Endothelial cell of umbilical vein (primary cell): ENCODE measurements at regions not wholly inside any gene's neighbourhood (a gene's known extent, or its start where the extent isn't known, plus 50 kb on each side); places are given as distances from the start of the nearest gene placed in this dataset.

Experiments used
- BruUV-seq: library from RNA; stranded (reverse); fragments of 400-500 nt; replicated peaks from 2 replicates; lab custom pipeline; 2021; lab: Mats Ljungman, UMichigan
- CTCF ChIA-PET: fragments of 300-600, 350-600 bp; sonication (Branson Sonifier 250); formaldehyde crosslinking; loops from one replicate; lab custom pipeline; 2021; ENCODE audit warnings: antibody characterized with exemption, inconsistent platforms; lab: Charles Lee
- POLR2A ChIA-PET: fragments of 300-600, 350-600 bp; sonication (Branson Sonifier 250); formaldehyde crosslinking; loops from one replicate; lab custom pipeline; 2021; ENCODE audit warnings: antibody characterized with exemption, inconsistent platforms; lab: Charles Lee
- DNase-seq: peaks from one replicate; pipeline ENCODE4 v3.0.0-alpha.2; 2011; ENCODE audit warnings: low read depth, low spot score
- FAIRE-seq: peaks from 2 replicates; lab custom pipeline; 2011; peaks lifted over from hg19 to GRCh38; lab: Jason Lieb, UNC
- H2AFZ ChIP-seq: 2 replicates; pipeline ENCODE4 v1.6.0; 2012; ENCODE audit warnings: low read depth, low read length, control low read depth, inconsistent platforms
- H3K27ac ChIP-seq: 2 replicates; pipeline ENCODE4 v1.5.1; 2011; ENCODE audit warnings: low read depth, mild to moderate bottlenecking, control low read depth, low read length, moderate library complexity; ENCODE audit not compliant: insufficient read depth
- H3K27me3 ChIP-seq, 2 experiments: 2 replicates each; pipeline versions ENCODE4 v1.6.0 to v1.6.1; 2011; ENCODE audit warnings: low read length in 2 of 2, mixed read lengths in 1 of 2; ENCODE audit not compliant: control insufficient read depth in 2 of 2, insufficient read depth in 2 of 2
- H3K36me3 ChIP-seq, 2 experiments: 2 replicates in 1 of 2; 3 replicates in 1 of 2; pipeline ENCODE4 v1.5.1; 2011; ENCODE audit warnings: low read length in 2 of 2, mild to moderate bottlenecking in 1 of 2, moderate library complexity in 1 of 2; ENCODE audit not compliant: control insufficient read depth in 2 of 2, insufficient read depth in 2 of 2; ENCODE audit errors: extremely low read depth in 1 of 2
- H3K4me1 ChIP-seq: 3 replicates; pipeline ENCODE4 v1.5.1; 2011; ENCODE audit warnings: mild to moderate bottlenecking, low read length; ENCODE audit not compliant: control insufficient read depth, insufficient read depth; ENCODE audit errors: extremely low read depth
- H3K4me2 ChIP-seq: 2 replicates; pipeline ENCODE4 v1.6.1; 2011; ENCODE audit warnings: low read length, control low read depth, mixed read lengths; ENCODE audit not compliant: insufficient read depth
- H3K4me3 ChIP-seq, 3 experiments: fragments of 200-600 bp in 1 of 3; sonication (generic), shearing (Covaris generic) in 1 of 3; replicated peaks in 1 of 3; 2 replicates each; pipeline ENCODE4 v1.5.1; 2011 to 2016; ENCODE audit warnings: control low read depth in 3 of 3, low read length in 3 of 3, mild to moderate bottlenecking in 2 of 3, inconsistent platforms in 1 of 3, low read depth in 1 of 3, moderate library complexity in 1 of 3; ENCODE audit not compliant: insufficient read depth in 1 of 3
- H3K79me2 ChIP-seq: 2 replicates; pipeline ENCODE4 v1.6.0; 2012; ENCODE audit warnings: low read length, inconsistent platforms; ENCODE audit not compliant: control insufficient read depth, insufficient read depth
- H3K9ac ChIP-seq: replicated peaks from 2 replicates; pipeline ENCODE3; 2011; ENCODE audit warnings: low read length, control low read depth; ENCODE audit not compliant: insufficient read depth; ENCODE audit errors: extremely low read depth
- H3K9me1 ChIP-seq: replicated peaks from 3 replicates; pipeline ENCODE4 v1.6.0; 2011; ENCODE audit warnings: mild to moderate bottlenecking, low read length; ENCODE audit not compliant: control insufficient read depth, insufficient read depth; ENCODE audit errors: extremely low read depth
- H3K9me3 ChIP-seq: replicated peaks from 2 replicates; pipeline ENCODE4 v1.5.1; 2012; ENCODE audit warnings: low read length, inconsistent platforms; ENCODE audit not compliant: control insufficient read depth, insufficient read depth
- H4K20me1 ChIP-seq: replicated peaks from 2 replicates; pipeline ENCODE3; 2011; ENCODE audit warnings: mild to moderate bottlenecking, low read length; ENCODE audit not compliant: control insufficient read depth, insufficient read depth; ENCODE audit errors: extremely low read depth
- CTCF ChIP-seq, 2 donors: IDR thresholded peaks; 1 replicate in 1 of 2; 2 replicates in 1 of 2; pipeline ENCODE4 v1.5.1; 2011; ENCODE audit warnings: low read length in 2 of 2, mild to moderate bottlenecking in 2 of 2, moderate library complexity in 2 of 2, control low read depth in 1 of 2, inconsistent platforms in 1 of 2, low read depth in 1 of 2; ENCODE audit not compliant: insufficient read depth in 1 of 2; ENCODE audit errors: extremely low read depth in 1 of 2
- EZH2 ChIP-seq: IDR thresholded peaks from 2 replicates; pipeline ENCODE4 v1.6.1; 2012; ENCODE audit warnings: borderline replicate concordance, low read depth, mild to moderate bottlenecking, moderate library complexity, low read length, inconsistent platforms; ENCODE audit not compliant: severe bottlenecking
- FOS ChIP-seq: IDR thresholded peaks from 2 replicates; pipeline ENCODE4 v1.6.1; 2011; ENCODE audit warnings: mild to moderate bottlenecking, low read length, moderate library complexity, borderline replicate concordance; ENCODE audit not compliant: insufficient read depth
- GATA2 ChIP-seq: IDR thresholded peaks from 2 replicates; pipeline ENCODE4 v1.7.0; 2011; ENCODE audit warnings: low read depth, mild to moderate bottlenecking, moderate library complexity, mixed read lengths, low read length; ENCODE audit not compliant: insufficient read length, insufficient read depth
- JUN ChIP-seq: IDR thresholded peaks from 2 replicates; pipeline ENCODE4 v1.6.1; 2011; ENCODE audit warnings: borderline replicate concordance, low read depth; ENCODE audit not compliant: insufficient read length, insufficient read depth
- MYC ChIP-seq: IDR thresholded peaks from one replicate; pipeline ENCODE4 v1.6.1; 2011; ENCODE audit warnings: mild to moderate bottlenecking, low read depth, low read length
- POLR2A ChIP-seq: IDR thresholded peaks from 2 replicates; pipeline ENCODE4 v1.6.1; 2012; ENCODE audit warnings: low read depth, mild to moderate bottlenecking, control low read depth, low read length
- POLR2AphosphoS5 ChIP-seq: IDR thresholded peaks from 2 replicates; pipeline ENCODE4 v1.6.1; 2012; ENCODE audit warnings: low read depth, mild to moderate bottlenecking, control low read depth, low read length, moderate library complexity; ENCODE audit not compliant: insufficient read depth
- dilution Hi-C: fragments of 300-500 bp; cut with MboI; formaldehyde crosslinking; loops from one replicate; pipeline ENCODE4 v1.15.0; 2019; ENCODE audit warnings: low sequenced_read_pairs; ENCODE audit not compliant: extremely low pct_ligation_motif_present
- intact Hi-C: fragments of 100-400 bp; cut with micrococcal nuclease; formaldehyde crosslinking; loops from one replicate; pipeline ENCODE4 v1.10.0; 2022
- TF ChIP-seq, protein P1 (sequence below): IDR thresholded peaks from 2 replicates; pipeline ENCODE4 v1.6.1; 2011; ENCODE audit not compliant: insufficient read depth, insufficient read length

- H3K9me1 ChIP-seq = no peaks in the 10 kb centered on the region
- dilution Hi-C loops = no loop called here
- no peaks in the 10 kb centered on the region for H3K9me3 ChIP-seq
- FAIRE-seq (no peak), DNase-seq (no peak)
- no peak overlapping the region for H3K27ac ChIP-seq
- no peak overlapping the region for H3K4me2 ChIP-seq
- no peaks in the 10 kb centered on the region for H3K79me2 ChIP-seq
- TF ChIP-seq, protein P1, sequence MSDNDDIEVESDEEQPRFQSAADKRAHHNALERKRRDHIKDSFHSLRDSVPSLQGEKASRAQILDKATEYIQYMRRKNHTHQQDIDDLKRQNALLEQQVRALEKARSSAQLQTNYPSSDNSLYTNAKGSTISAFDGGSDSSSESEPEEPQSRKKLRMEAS = no peak
- TF ChIP-seq FOS (no peak), POLR2AphosphoS5 (no peak), JUN (no peak), GATA2 (no peak), POLR2A (no peak), CTCF (IDR thresholded peaks at IDR 0.05; ENCODE audit: extremely low read depth in 1 of 2, insufficient read depth in 1 of 2, low read depth in 1 of 2, low read length in 2 of 2) (no peak), EZH2 (no peak), MYC (no peak)
- intact Hi-C loops = no loop called here
- no peak overlapping the region for H2AFZ ChIP-seq
- no peak overlapping the region for H3K4me3 ChIP-seq
- H3K4me1 ChIP-seq = no peaks in the 10 kb centered on the region
- H3K9ac ChIP-seq = no peak overlapping the region
- CTCF ChIA-PET = no interaction called here
- no peaks in the 10 kb centered on the region for H3K36me3 ChIP-seq
- POLR2A ChIA-PET = no interaction called here
- BruUV-seq = no TSS peak
- no peaks in the 10 kb centered on the region for H4K20me1 ChIP-seq
- no peaks in the 10 kb centered on the region for H3K27me3 ChIP-seq
Measured at GRCh38 chr22:47408409-47408808, 646.0 kb downstream of the TBC1D22A start.
